Fibroblast of lung (primary cell): ENCODE measurements at regions not wholly inside any gene's neighbourhood (a gene's known extent, or its start where the extent isn't known, plus 50 kb on each side); places are given as distances from the start of the nearest gene placed in this dataset.
A peak's percentile ranks its signal among the peaks of the same experiment; 100 is the strongest.

Experiments used
- DNase-seq, 2 donors: peaks; one replicate each; pipeline versions ENCODE4 v3.0.0 to v3.0.0-alpha.2; 2010; ENCODE audit warnings: low read depth in 2 of 2
- H2AFZ ChIP-seq: 2 replicates; pipeline ENCODE4 v1.5.1; 2012; ENCODE audit warnings: low read length, control low read depth, inconsistent platforms
- H3K27ac ChIP-seq: 2 replicates; pipeline ENCODE4 v1.5.1; 2011; ENCODE audit warnings: low read length, control low read depth; ENCODE audit not compliant: insufficient read depth
- H3K27me3 ChIP-seq: 2 replicates; pipeline ENCODE4 v1.5.1; 2011; ENCODE audit warnings: mild to moderate bottlenecking, low read length; ENCODE audit not compliant: control insufficient read depth, insufficient read depth
- H3K36me3 ChIP-seq: 2 replicates; pipeline ENCODE4 v1.5.1; 2011; ENCODE audit warnings: low read length; ENCODE audit not compliant: control insufficient read depth, insufficient read depth
- H3K4me1 ChIP-seq: 2 replicates; pipeline ENCODE4 v1.5.1; 2011; ENCODE audit warnings: low read length; ENCODE audit not compliant: control insufficient read depth, insufficient read depth; ENCODE audit errors: extremely low read depth
- H3K4me2 ChIP-seq: 2 replicates; pipeline ENCODE4 v1.5.1; 2011; ENCODE audit warnings: low read length, control low read depth; ENCODE audit not compliant: insufficient read depth; ENCODE audit errors: extremely low read depth
- H3K4me3 ChIP-seq, 4 experiments: fragments of 200-600 bp in 1 of 4; sonication (generic) in 1 of 4; replicated peaks in 1 of 4; 2 replicates each; pipeline ENCODE4 v1.5.1; 2011 to 2016; ENCODE audit warnings: low read length in 4 of 4, low read depth in 3 of 4, mild to moderate bottlenecking in 3 of 4, control low read depth in 2 of 4, inconsistent platforms in 1 of 4, mixed read lengths in 1 of 4; ENCODE audit not compliant: insufficient read depth in 1 of 4; ENCODE audit errors: control extremely low read depth in 1 of 4
- H3K79me2 ChIP-seq: 2 replicates; pipeline ENCODE4 v1.5.1; 2012; ENCODE audit warnings: mild to moderate bottlenecking, low read length, inconsistent platforms; ENCODE audit not compliant: control insufficient read depth, insufficient read depth
- H3K9ac ChIP-seq: 2 replicates; pipeline ENCODE4 v1.5.1; 2011; ENCODE audit warnings: mild to moderate bottlenecking, low read length, control low read depth; ENCODE audit not compliant: insufficient read depth
- H3K9me3 ChIP-seq: 2 replicates; pipeline ENCODE4 v1.5.1; 2012; ENCODE audit warnings: low read depth, low read length; ENCODE audit not compliant: control insufficient read depth, insufficient read depth
- H4K20me1 ChIP-seq: 2 replicates; pipeline ENCODE4 v1.5.1; 2011; ENCODE audit warnings: low read length; ENCODE audit not compliant: control insufficient read depth, insufficient read depth; ENCODE audit errors: extremely low read depth
- CTCF ChIP-seq, 2 donors: IDR thresholded peaks in 1 of 2; conservative IDR thresholded peaks in 1 of 2; 1 replicate in 1 of 2; 2 replicates in 1 of 2; pipeline ENCODE4 v1.5.1; 2011 to 2012; ENCODE audit warnings: low read length in 2 of 2, control low read depth in 1 of 2, inconsistent platforms in 1 of 2, low read depth in 1 of 2, mild to moderate bottlenecking in 1 of 2
- EZH2 ChIP-seq: IDR thresholded peaks from 2 replicates; pipeline ENCODE4 v1.5.1; 2012; ENCODE audit warnings: low read length, control low read depth, mild to moderate bottlenecking; ENCODE audit errors: missing control alignments

GRCh38 chr5:74017786-74018211 lies 391.8 kb downstream of the ARHGEF28 start:
- H3K79me2 ChIP-seq = no peaks in the 10 kb centered on the region
- no peaks in the 10 kb centered on the region for H3K4me1 ChIP-seq
- H3K9ac ChIP-seq = no peak overlapping the region
- H3K9me3 ChIP-seq = no peaks in the 10 kb centered on the region
- H2AFZ ChIP-seq = no peak overlapping the region
- DNase-seq = peak; percentile 9 to 66
- no peak overlapping the region for H3K27ac ChIP-seq
- H3K27me3 ChIP-seq = peaks cover 5% of the 10 kb centered on the region
- TF ChIP-seq CTCF (conservative IDR thresholded peaks at IDR 0.05 in 1 of 2, IDR thresholded peaks at IDR 0.05 in 1 of 2; ENCODE audit: low read depth in 1 of 2, low read length in 2 of 2) (no peak), EZH2 (no peak)
- H4K20me1 ChIP-seq = no peaks in the 10 kb centered on the region
- H3K36me3 ChIP-seq = no peaks in the 10 kb centered on the region
- no peak overlapping the region for H3K4me3 ChIP-seq
- H3K4me2 ChIP-seq = no peak overlapping the region

- H3K27me3 ChIP-seq = peaks cover 5% of the 10 kb centered on the region
- no peak overlapping the region for H3K27ac ChIP-seq
- DNase-seq = peak in 1 of 2 donors; percentile 31
- H2AFZ ChIP-seq = no peak overlapping the region
- TF ChIP-seq EZH2 (no peak), CTCF (conservative IDR thresholded peaks at IDR 0.05 in 1 of 2, IDR thresholded peaks at IDR 0.05 in 1 of 2; ENCODE audit: low read depth in 1 of 2, low read length in 2 of 2) (no peak)
- H3K4me2 ChIP-seq = no peak overlapping the region
- no peaks in the 10 kb centered on the region for H3K9me3 ChIP-seq
- H3K36me3 ChIP-seq = no peaks in the 10 kb centered on the region
- no peaks in the 10 kb centered on the region for H3K79me2 ChIP-seq
- no peak overlapping the region for H3K9ac ChIP-seq
- no peak overlapping the region for H3K4me3 ChIP-seq
- no peaks in the 10 kb centered on the region for H4K20me1 ChIP-seq
- no peaks in the 10 kb centered on the region for H3K4me1 ChIP-seq
Measured at GRCh38 chr5:74017112-74017511, 391.1 kb downstream of the ARHGEF28 start.

DNA sequence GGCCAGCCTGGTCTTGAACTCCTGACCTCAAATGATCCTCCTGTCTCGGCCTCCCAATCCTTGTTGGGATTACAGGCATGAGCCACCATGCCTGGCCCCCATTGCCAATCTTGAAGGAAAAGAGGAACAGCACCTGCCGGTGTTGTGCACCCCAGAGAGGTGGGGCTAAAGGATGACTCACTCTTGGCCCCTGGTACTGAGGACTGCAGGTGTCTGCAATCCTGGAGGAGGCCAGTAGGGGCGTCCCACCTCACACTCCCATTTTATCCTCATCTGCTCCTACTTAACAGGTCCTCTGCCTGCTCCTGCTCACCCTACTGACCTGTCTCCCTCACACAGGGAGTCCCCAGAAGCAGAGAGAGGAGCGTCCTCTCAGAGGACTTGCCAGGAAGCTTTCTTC lies 390.4 kb downstream of the ARHGEF28 start:
- Histone ChIP-seq H3K27ac (no peak overlapping the region), H3K27me3 (peaks cover 5% of the 10 kb centered on the region), H3K79me2 (no peaks in the 10 kb centered on the region), H3K9me3 (no peaks in the 10 kb centered on the region), H3K4me3 (no peak overlapping the region), H3K9ac (no peak overlapping the region), H3K36me3 (no peaks in the 10 kb centered on the region), H3K4me1 (no peaks in the 10 kb centered on the region), H3K4me2 (no peak overlapping the region), H2AFZ (no peak overlapping the region), H4K20me1 (no peaks in the 10 kb centered on the region)
- TF ChIP-seq CTCF (conservative IDR thresholded peaks at IDR 0.05 in 1 of 2, IDR thresholded peaks at IDR 0.05 in 1 of 2; ENCODE audit: low read depth in 1 of 2, low read length in 2 of 2) (no peak), EZH2 (no peak)
- no peak for DNase-seq
